OCI-LY7 (cell line): ENCODE measurements at regions not wholly inside any gene's neighbourhood (a gene's known extent, or its start where the extent isn't known, plus 50 kb on each side); places are given as distances from the start of the nearest gene placed in this dataset.

Experiments
- BruUV-seq: library from RNA; stranded (reverse); fragments of 400-500 nt; replicated peaks from 2 replicates; lab custom pipeline; 2021; lab: Mats Ljungman, UMichigan
- CTCF ChIA-PET: fragments of 300-600 bp; sonication (Branson Sonifier 250); formaldehyde crosslinking; loops from one replicate; lab custom pipeline; 2022; ENCODE audit warnings: antibody characterized with exemption; ENCODE audit not compliant: unreplicated experiment; lab: Charles Lee
- POLR2A ChIA-PET: fragments of 300-600 bp; sonication (Branson Sonifier 250); formaldehyde crosslinking; loops from one replicate; lab custom pipeline; 2022; ENCODE audit warnings: antibody characterized with exemption; lab: Charles Lee
- DNase-seq: peaks from one replicate; pipeline ENCODE4 v3.0.0-alpha.2; 2015; ENCODE audit warnings: low spot score
- H2AFZ ChIP-seq: fragments of 200-600 bp; sonication (generic), shearing (Covaris generic); 2 replicates; pipeline ENCODE4 v1.6.1; 2014; ENCODE audit warnings: mild to moderate bottlenecking, antibody characterized with exemption, low read length, moderate library complexity
- H3K27ac ChIP-seq: fragments of 200-600 bp; sonication (generic); 2 replicates; pipeline ENCODE4 v1.5.1; 2014; ENCODE audit warnings: mixed run types, low read depth, mild to moderate bottlenecking, moderate library complexity, low read length, inconsistent platforms; ENCODE audit not compliant: poor library complexity, severe bottlenecking
- H3K36me3 ChIP-seq: fragments of 200-600 bp; sonication (generic); 2 replicates; pipeline ENCODE4 v1.6.1; 2014; ENCODE audit warnings: mild to moderate bottlenecking, antibody characterized with exemption, low read length, moderate library complexity, mixed read lengths; ENCODE audit not compliant: insufficient read depth
- H3K4me1 ChIP-seq: fragments of 200-600 bp; sonication (generic); 2 replicates; pipeline ENCODE4 v1.5.1; 2014; ENCODE audit warnings: mild to moderate bottlenecking, low read length; ENCODE audit not compliant: insufficient read depth, poor library complexity, severe bottlenecking
- H3K4me2 ChIP-seq: fragments of 200-600 bp; sonication (generic); 2 replicates; pipeline ENCODE4 v1.6.1; 2014; ENCODE audit warnings: mild to moderate bottlenecking, low read length
- H3K4me3 ChIP-seq: fragments of 200-600 bp; sonication (generic); 2 replicates; pipeline ENCODE4 v1.5.1; 2014; ENCODE audit warnings: mild to moderate bottlenecking, low read depth, low read length; ENCODE audit not compliant: poor library complexity, severe bottlenecking
- H3K79me2 ChIP-seq: fragments of 200-600 bp; sonication (generic); 2 replicates; pipeline ENCODE4 v1.6.1; 2016; ENCODE audit warnings: low read depth, mild to moderate bottlenecking, low read length, moderate library complexity, mixed read lengths; ENCODE audit not compliant: insufficient read depth
- H3K9me2 ChIP-seq: fragments of 200-600 bp; sonication (generic); 2 replicates; pipeline ENCODE4 v1.6.1; 2016; ENCODE audit warnings: mild to moderate bottlenecking, low read length, mixed read lengths; ENCODE audit not compliant: insufficient read depth
- H3K9me3 ChIP-seq: fragments of 200-600 bp; sonication (generic); 2 replicates; pipeline ENCODE4 v1.6.1; 2014; ENCODE audit warnings: mild to moderate bottlenecking, mixed run types, low read length, mixed read lengths
- H4K20me1 ChIP-seq: fragments of 200-600 bp; sonication (generic); 2 replicates; pipeline ENCODE4 v1.6.1; 2014; ENCODE audit warnings: mild to moderate bottlenecking, antibody characterized with exemption, low read length, moderate library complexity, mixed read lengths; ENCODE audit not compliant: insufficient read depth
- CTCF ChIP-seq: fragments of 200-600 bp; sonication (generic); conservative IDR thresholded peaks from 2 replicates; pipeline ENCODE4 v1.5.1; 2014; ENCODE audit warnings: mild to moderate bottlenecking, antibody characterized with exemption, low read length, moderate library complexity, mixed read lengths
- EZH2phosphoT487 ChIP-seq: fragments of 200-600 bp; sonication (generic); IDR thresholded peaks from 2 replicates; pipeline ENCODE4 v1.6.1; 2018; ENCODE audit warnings: low read depth, borderline replicate concordance, mild to moderate bottlenecking, mixed run types, antibody characterized with exemption, low read length, moderate library complexity, mixed read lengths
- intact Hi-C: fragments of 100-400 bp; cut with micrococcal nuclease; formaldehyde crosslinking; loops from one replicate; pipeline ENCODE4 v1.10.0; 2022; ENCODE audit not compliant: unreplicated experiment

- BruUV-seq: no TSS peak
- Histone ChIP-seq H4K20me1 (no peaks in the 10 kb centered on the region), H3K4me2 (no peak overlapping the region), H3K4me3 (no peak overlapping the region), H3K79me2 (no peaks in the 10 kb centered on the region), H3K9me3 (no peaks in the 10 kb centered on the region), H2AFZ (no peak overlapping the region), H3K9me2 (no peaks in the 10 kb centered on the region), H3K27ac (no peak overlapping the region), H3K36me3 (no peaks in the 10 kb centered on the region), H3K4me1 (no peaks in the 10 kb centered on the region)
- CTCF ChIA-PET: interaction anchor here (0.6 kb wide), 1 partner anchor 15 kb away, joined by 3 read pairs; no protein-coding TSS in a partner anchor
- TF ChIP-seq EZH2phosphoT487 (no peak), CTCF (no peak)
- no peak for DNase-seq
- POLR2A ChIA-PET: interaction anchor here (1.3 kb wide), 1 partner anchor 10 kb away, joined by 6 read pairs; no protein-coding TSS in a partner anchor
- intact Hi-C loops: no loop called here
These were observed 80.4 kb upstream of the ARHGAP29 start for GRCh38 chr1:94317790-94318188.

- Histone ChIP-seq H3K4me2 (no peak overlapping the region), H3K4me3 (no peak overlapping the region), H2AFZ (no peak overlapping the region), H3K9me3 (no peaks in the 10 kb centered on the region), H3K9me2 (no peaks in the 10 kb centered on the region), H3K79me2 (no peaks in the 10 kb centered on the region), H3K36me3 (no peaks in the 10 kb centered on the region), H3K4me1 (no peaks in the 10 kb centered on the region), H3K27ac (no peak overlapping the region), H4K20me1 (no peaks in the 10 kb centered on the region)
- BruUV-seq: no TSS peak
- no peak for DNase-seq
- CTCF ChIA-PET: no interaction called here
- POLR2A ChIA-PET: interaction anchor here (1.3 kb wide), 1 partner anchor 11 kb away, joined by 6 read pairs; no protein-coding TSS in a partner anchor
- TF ChIP-seq EZH2phosphoT487 (no peak), CTCF (no peak)
- intact Hi-C loops: no loop called here
These were observed 79.7 kb upstream of the ARHGAP29 start for GRCh38 chr1:94316836-94317789.

- no peaks in the 10 kb centered on the region for H3K79me2 ChIP-seq
- no TSS peak for BruUV-seq
- no peak overlapping the region for H3K4me3 ChIP-seq
- intact Hi-C loops: no loop called here
- H3K9me2 ChIP-seq: no peaks in the 10 kb centered on the region
- H2AFZ ChIP-seq: no peak overlapping the region
- H3K27ac ChIP-seq: no peak overlapping the region
- H3K4me2 ChIP-seq: no peak overlapping the region
- ChIA-PET CTCF (no interaction called here), POLR2A (no interaction called here)
- H3K9me3 ChIP-seq: no peaks in the 10 kb centered on the region
- no peaks in the 10 kb centered on the region for H3K4me1 ChIP-seq
- TF ChIP-seq EZH2phosphoT487: no peak
- TF ChIP-seq CTCF: no peak
- DNase-seq: no peak
- H4K20me1 ChIP-seq: no peaks in the 10 kb centered on the region
- H3K36me3 ChIP-seq: no peaks in the 10 kb centered on the region
These were observed 78.8 kb upstream of the ARHGAP29 start for GRCh38 chr1:94316183-94316582.
